ENCODE measurements at regions not wholly inside any gene's neighbourhood (a gene's known extent, or its start where the extent isn't known, plus 50 kb on each side); places are given as distances from the start of the nearest gene placed in this dataset.

DNA sequence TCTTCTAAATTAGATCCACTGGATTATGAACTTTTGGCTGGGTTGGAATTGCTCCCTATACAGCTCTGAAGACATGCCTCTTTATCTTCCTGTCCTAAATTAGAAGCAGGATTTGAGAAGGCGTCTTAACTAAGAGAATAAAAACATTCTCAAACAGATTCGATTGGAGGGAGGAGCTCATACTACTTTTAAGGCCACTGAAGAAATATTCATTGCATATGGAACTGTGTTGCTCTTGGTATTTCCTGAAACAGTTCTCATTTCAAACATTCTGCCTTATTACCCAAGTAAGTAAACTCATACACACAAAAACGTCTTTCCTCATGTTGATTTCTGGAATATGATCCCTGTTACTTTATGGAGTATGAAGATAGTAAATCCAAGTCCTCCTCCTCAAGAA is 519.7 kb upstream of the CDH4 start:
- no peak for DNase-seq

DNA sequence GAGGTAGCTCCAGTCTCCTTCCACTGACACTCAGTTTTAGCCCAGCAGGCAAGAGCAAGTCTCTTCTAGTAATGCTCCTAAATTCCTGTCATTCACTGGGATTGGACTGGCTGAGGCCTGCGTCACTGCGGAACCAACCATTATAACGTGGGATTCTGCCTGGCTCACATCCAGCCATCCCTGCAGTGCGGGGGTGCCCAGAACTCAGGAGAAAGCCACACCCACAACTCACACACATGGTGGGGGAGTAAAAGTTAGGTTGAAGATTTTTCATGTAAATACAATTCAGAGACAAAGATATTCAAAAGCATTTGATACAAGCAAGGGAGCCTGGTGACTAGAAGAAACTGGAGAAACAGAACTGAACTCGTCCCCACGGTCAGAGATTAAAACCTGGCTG is 504.0 kb upstream of the CDH4 start:
- peak in 10 of 56 donors; percentile 5 to 38 (median 16) for DNase-seq

DNA sequence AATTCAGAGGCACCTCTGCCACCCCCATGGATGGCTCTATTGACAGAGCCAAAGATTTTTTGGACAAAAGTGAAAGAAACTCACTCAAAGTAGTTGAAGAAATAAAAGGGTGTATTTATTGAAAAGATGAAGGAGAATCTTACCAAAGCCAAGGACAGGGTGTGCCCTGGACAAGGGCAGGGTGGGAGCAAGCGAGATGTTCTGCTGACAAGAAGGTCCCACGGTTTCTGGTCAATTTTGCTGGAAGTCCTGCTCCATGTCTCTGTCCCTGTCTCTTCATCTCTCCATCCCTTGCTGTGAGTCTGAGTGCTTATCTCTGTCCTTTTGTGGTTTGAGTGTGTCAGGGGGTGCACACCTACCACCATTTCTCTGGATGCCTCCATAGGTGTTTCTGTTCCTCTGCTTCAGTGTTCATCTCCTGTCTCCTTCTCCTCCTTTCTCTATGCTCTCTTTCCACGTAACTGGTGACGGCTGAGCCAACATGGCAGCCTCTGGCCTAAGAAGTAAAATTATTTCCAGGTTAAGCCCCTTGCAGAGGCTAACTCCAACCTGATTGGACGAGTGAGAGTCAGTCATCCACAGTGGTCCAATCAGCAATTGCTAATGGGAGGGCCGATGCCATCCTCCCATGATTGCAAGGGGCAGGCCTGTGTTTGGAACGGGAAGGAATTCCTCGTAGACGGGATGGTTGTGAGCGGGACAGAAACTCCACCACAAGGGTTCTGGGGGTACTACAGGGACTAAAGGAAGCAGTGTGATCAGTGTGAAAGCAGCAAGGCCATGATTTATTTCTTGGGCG is 502.1 kb upstream of the CDH4 start:
- DNase-seq = no peak

DNA sequence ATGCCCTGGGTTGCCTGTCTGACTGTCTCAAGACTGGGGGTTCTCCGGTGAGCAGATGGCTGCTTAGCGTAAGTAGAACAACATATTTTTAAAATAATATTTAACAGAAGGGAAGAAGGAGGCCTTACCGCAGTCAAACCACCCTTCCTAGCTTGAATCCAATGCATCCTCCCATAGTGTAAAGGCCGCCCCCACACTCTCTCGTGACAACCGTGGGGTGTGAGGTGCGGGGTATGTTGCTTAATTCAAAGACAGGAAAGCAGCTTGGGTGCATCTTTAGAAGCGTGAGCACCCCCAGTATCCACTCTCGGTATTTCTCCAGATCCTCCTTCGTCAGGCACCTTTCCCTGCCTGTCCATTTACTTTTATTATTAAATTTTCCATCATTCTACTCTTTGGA is 501.2 kb upstream of the CDH4 start:
- DNase-seq = peak in 3 of 56 donors; percentile 6 to 8 (median 8)

DNA sequence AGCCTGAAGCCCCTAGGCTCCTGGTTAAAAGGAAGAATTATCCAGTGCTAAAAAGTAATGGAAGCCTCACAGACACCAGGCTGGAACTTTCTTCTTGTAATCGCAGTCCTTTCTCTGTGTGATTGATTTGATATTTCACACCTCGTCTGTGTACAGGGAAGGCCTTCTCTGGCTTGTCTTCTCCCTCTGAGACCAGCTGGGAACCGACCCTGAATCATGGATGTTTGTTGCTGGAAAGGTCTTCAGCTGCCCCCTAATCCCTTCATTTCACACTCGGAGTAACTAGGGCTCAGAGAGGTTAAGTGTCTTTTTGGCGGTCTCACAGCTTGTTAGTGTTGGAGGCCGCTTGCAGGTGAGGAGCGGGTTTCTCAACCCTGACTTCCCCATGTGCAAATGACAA is 500.2 kb upstream of the CDH4 start:
- DNase-seq = no peak

DNA sequence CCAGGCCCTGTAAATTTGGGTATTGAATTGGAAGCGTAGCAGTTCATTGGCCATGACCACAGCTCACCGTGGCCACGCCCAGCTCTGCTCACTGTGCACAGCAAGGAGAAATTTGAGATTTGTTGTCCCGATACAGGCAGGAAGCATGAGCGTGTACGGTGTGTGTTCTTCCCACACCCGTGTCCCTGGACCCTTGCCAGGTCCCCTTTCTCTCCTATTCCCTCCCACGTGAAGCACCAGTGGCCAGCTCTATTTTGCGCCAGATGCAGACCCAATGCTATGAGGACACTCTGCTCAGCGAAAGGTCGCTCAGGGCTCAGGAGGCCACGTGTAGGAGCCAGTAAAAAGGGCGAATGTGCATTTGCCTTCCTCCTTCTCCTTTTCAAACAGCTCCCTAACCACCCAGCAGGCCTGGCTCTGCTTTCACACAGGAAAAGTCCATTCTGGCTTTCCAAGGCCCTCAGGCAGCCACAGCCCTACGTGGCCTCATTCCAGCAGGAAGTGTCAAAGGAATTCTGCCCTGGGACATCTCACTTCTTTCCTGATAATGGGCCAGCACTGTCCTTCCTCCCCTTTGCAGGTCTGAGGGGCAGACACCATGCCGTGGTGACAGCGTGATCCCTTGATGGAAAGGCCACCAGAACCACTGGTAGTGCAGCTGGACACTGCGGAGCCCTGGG is 499.2 kb upstream of the CDH4 start:
- no peak for DNase-seq

DNA sequence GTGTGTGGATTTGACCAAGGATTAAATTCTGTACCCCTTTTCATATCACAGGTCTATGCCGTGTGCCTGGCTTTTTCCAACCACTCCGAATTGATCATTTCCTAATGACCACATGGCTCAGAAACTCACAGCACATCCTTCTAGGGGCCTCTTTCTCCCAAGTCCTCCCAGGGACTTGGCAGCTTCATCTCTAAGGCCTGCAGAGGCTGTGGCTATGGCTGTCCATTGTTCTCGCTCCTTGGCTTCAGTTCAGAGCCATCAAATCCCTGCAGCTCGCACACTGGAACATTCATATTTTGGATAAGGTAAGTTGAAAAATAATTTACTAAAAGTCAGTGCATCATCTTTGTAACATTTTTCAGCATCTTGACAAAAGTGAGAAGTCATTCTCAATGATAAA is 497.2 kb upstream of the CDH4 start:
- DNase-seq = peak in 5 of 56 donors; percentile 1 to 15 (median 7)

DNA sequence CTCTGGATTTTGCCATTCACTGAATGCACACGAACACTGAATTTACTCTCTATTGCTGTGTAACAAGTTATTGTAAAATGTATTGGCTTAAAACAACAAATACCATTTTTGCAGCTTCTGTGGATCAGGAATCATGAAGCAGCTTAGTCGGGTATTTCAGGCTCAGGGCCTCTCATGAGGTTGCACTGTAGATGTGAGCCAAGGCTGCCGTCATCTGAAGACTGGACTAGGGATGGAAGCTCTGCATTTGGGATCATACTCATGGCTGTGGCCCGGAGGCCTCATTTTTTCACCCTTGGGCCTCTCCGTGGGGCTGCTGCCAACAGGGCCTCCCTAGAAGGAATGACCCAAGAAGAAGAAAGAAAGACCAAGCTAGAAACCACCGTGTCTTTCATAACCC is 492.4 kb upstream of the CDH4 start:
- no peak for DNase-seq

DNA sequence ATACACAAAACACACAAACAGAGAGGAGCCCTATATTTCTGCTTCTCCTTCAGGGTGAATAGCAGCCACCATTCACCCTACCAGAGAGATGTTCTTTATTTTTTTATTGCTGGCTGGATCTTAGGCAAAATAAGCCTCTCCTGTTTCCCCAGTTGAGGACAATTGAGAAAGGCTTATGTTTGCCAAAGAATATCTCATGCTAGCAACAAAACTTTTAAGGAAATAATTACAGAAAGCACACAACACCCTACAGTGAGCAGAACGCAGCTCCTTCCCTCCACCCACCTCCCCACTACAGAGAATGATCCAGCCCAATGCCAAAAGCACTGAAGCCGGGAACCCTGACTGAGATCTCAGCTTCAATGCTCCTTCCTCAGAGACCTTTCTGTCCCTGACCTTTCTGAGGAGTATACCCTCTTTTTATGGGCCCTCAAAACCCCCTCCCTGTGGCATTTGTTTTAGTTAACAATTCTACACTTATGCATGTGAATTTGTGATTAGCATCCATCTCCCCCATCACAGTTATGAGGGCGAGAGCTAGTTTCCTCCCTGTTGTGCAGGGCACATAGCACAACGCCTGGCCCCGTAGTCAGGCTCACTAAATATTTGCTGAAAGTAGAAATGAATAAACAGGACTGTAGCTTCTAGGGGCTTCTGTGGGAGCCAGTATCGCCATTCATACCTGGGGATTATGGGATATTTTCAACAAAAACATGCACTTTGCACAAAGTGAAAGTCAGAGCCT is 491.6 kb upstream of the CDH4 start:
- DNase-seq = no peak

DNA sequence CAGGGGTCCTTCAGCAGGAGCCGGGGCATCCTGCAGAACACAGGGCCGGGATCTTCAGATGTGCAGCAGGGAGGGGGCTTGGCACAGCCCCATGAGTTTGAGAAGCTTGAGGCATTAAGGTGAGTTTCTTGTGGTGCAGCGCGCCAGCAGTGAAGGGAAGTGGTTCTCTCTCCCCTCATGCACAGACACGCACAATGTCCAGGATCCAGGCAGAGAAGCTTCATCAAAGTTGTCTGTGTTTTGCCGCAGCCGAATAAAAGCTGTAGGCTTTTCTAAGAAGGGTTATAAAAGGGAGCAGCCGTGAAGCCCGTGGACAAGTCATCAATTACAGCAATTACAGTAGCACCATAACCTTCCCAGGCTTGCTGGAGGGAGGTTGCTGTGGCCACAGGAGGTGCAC is 491.0 kb upstream of the CDH4 start:
- DNase-seq = no peak

DNA sequence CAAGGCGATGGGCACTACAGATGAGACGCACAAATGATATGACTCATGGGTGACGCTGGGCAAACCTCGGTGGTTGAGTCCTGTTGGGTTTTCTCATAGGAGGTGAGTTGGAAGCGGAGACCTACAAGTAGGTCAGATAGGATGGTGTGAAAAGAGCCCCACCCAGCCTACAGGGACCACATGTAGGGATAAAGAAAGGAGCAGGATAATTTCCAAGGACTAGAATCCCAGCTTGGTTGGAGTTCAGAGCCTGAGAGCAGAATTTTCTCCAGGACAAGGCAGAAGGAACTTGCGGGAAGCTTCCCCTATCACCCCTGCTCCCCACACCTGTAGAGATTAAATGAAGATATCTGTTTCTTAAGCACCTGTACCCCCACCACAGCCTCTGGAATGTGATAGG is 489.7 kb upstream of the CDH4 start:
- DNase-seq = no peak

DNA sequence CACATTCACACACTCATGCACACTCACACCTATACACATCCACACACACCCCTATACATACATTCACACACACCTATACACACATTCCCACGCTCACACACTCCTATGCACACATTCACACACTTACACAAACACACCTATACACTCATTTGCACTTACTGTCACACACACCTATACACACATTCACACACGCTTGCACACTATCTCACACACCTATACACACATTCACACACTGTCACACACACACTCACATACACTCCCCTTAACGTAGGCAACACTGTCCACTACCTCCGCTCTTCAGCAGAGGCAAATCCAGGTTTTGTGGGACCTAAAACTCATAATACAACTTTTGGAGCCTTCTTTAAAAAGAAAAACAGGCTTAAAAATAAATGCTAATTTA is 487.7 kb upstream of the CDH4 start:
- DNase-seq = no peak

DNA sequence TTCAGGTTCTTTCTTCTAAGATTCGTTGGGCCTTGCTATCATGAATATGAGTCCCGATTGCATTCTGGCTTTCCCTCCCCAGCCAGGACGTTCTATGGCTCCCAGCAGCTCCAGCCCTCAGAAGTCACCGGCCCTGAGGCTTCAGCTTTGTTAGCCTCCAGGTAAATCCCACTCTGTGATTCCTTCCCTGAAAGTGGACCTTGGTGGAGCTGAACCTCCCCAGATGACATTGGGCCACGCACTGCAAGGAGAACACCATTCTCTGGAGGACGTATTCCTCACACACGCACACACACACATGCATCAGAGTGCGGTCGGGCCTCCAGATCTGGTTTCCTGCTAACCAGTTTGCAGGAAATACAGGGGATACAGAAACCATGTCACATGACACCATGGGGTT is 487.3 kb upstream of the CDH4 start:
- no peak for DNase-seq

DNA sequence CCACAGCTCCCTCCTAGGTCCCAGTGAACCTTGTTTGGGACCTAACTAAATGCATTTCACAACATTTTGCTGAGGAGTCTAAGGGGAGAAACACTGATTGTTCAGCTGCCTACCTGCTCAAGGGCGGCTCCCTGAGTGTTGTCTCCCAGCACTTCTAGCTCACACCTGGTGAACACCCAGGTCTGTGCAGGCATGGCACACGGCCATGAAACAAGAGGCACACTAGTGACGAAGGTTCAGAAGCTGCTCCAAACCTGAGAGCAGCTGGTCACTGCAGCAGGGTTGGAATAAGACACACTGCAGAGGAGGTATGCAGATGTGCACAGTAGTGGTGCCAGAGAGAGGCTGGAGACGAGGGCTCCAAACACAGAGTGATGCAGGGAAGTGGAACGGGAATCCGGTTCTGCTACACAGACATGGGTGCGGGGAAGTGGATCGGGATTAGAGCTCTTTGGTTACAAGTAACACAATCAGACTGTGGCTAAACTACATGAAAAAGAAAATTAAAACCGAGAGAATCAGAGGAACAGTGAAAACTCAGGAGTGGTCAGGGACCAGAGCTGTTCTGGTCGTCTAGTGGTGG is 486.1 kb upstream of the CDH4 start:
- no peak for DNase-seq

DNA sequence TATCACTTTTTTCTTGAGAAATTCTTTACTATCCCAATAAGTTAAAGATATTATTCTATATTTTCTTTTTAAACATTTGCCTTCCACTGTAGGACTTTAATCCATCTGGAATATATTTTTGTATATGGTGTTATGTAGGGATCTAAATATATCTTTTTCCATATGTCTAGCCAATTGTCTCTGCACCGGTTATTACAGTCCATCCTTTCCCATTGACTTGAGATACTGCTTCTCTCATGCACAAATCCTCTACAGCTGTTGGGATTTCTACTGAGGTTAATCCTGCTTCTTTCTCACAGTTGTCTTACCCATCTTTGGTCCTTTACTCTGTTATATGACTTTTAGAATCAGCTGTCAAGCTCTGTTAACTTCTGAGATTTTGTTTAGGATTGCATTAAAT is 483.8 kb upstream of the CDH4 start:
- no peak for DNase-seq

DNA sequence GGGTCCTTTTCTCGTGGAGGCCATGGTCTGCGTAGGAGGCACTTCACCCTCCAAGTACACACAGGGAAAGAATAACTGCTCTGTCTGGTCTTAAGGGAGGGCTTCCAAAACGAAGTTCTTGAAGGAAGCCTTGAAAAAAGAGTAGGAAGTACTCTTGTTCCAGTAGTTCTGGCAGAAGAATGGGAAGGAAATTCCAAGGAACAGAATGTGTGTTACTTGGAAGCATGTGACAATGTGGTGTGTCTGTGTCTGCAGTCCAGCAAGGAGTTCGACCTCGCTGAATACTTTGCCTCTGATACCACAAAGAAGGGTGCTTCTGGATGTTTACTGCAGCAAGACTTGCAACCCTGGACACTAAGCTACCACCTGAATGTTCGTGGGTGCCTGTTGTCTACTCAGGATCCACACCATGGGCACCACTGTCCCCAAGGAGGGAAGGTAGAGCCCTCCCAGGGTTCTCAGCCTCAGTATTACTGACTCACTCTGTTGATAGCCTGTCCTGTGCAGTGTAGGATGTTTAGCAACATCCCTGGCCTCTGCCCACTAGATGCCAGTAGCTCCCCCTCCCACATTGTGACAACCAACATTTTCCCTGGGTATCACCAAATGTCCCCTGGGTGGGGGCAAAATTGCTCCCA is 471.6 kb upstream of the CDH4 start:
- DNase-seq = no peak

DNA sequence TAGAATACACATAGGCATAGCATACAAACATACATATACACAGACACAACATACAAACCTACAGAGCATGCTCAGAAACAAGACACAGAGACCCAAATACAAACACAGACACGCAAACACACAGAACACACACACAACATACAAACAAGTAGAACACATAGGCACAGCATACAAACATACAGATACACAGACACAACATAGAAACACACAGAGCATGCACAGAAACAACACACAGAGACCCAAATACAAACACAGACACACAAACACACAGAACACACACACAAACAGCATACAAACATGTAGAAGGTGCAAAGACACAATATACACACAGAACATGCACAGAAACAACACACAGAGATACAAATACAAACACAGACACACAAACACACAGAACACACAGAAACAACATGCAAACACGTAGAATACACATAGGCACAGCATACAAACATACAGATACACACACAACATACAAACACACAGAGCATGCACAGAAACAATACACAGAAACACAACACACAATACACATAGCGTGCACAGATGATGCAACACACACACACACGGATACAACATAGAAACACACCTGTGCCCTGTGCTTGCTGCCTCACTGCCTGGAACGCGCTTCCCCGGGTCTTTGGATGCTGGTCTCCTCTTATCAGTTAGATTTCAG is 469.0 kb upstream of the CDH4 start:
- no peak for DNase-seq

DNA sequence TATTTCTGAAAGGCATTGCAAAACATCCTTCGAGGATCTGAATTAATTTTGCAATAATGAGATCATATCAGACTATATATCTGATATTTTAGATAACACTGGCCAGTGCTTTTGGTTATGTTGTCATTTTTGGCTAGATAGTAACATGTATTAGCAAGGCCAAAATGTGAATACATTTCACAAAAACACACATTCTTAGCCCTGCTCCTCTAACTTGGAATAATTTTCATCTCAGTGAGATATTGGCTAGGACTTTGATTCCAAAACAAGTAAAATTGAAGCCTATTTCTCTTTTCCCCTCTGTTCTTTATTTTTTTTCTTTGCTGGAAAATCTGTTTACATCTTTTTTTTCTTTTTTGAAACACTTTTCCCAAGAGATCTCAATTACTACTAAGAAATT is 466.8 kb upstream of the CDH4 start:
- no peak for DNase-seq

DNA sequence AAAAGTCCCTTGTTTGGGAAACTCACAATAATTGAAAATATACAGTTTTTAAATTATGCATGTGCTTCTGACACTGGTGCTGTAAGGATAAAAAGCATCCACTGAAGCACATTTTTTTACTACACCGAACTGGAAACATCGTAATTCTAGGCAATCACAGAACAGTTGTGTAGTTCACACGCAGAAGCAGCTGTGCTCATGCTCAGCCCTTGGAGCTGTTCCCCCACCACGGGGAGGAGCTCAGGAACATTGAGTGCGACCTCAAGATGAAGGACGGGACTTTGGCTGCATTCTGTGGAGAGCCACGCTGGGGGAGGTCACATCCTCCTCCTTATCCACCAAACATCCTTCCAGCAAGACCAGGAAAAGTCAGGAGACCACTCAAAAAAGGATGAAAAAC is 466.3 kb upstream of the CDH4 start:
- no peak for DNase-seq

DNA sequence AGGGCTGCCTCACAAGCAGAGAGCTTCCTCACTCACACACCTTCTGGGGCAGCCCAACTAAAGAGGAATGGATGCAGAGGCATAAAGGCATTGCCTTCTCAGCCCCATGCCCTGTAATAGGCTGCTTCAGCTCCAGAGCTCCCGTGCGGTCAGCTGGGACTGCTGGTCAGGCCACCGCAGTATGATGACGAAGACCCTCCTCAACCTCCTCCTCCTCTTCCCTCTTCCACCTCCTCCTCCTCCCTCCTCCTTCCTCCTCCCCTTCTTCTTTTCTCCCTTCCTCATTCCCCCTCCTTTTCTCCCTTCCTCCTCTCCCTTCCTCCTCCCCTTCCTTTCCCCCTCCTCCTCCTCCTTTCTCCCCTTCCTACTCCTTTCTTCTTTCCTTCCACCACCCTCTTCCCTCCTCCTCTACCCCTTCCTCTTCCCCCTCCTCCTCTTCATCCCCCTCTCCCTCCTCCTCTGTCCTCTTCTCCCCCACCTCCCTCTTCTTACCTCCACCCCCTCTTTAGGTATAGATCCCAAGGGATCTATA is 465.3 kb upstream of the CDH4 start:
- DNase-seq = no peak

DNA sequence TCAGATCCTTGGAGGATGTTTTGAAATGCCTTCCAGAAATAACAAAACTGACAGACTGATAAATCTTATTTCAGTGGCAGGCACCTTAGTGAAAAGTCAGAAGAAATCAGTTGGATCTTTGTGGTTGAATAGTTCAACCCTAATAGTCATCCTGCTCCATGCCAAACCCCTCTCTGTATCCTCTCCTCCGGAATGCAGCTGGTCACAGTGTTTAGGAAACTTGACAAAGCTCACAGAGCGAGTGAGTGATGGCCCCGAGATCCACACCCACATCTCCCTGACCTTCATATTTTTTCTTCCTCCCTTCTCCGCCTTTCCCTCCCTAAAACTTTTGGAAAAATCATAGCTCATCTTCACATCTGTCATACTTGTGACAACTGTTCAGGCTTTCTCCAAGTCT is 464.8 kb upstream of the CDH4 start:
- DNase-seq = no peak

Data from nucleus accumbens (tissue), 56 donors.